Ovary (tissue), 3 donors: ENCODE measurements at regions not wholly inside any gene's neighbourhood (a gene's known extent, or its start where the extent isn't known, plus 50 kb on each side); places are given as distances from the start of the nearest gene placed in this dataset.

Experiments
- EP300 ChIP-seq: sonication (generic); formaldehyde crosslinking; IDR thresholded peaks from one replicate; pipeline ENCODE4 v1.6.1; 2017; ENCODE audit warnings: antibody characterized with exemption
- POLR2A ChIP-seq: fragments of 450-650 bp; IDR thresholded peaks from one replicate; pipeline ENCODE4 v1.6.1; 2017; ENCODE audit warnings: antibody characterized with exemption, mild to moderate bottlenecking, moderate library complexity
- TF ChIP-seq, protein P1 (sequence below), 3 donors: fragments of 450-650 bp in 2 of 3; fragments of 200-600 bp in 1 of 3; IDR thresholded peaks; one replicate each; pipeline versions ENCODE4 v1.5.1 to v1.8.0; 2016 to 2022; ENCODE audit warnings: antibody characterized with exemption in 3 of 3, mild to moderate bottlenecking in 1 of 3
- donor health status: DM: no; HTN: no; CAD: no.

DNA sequence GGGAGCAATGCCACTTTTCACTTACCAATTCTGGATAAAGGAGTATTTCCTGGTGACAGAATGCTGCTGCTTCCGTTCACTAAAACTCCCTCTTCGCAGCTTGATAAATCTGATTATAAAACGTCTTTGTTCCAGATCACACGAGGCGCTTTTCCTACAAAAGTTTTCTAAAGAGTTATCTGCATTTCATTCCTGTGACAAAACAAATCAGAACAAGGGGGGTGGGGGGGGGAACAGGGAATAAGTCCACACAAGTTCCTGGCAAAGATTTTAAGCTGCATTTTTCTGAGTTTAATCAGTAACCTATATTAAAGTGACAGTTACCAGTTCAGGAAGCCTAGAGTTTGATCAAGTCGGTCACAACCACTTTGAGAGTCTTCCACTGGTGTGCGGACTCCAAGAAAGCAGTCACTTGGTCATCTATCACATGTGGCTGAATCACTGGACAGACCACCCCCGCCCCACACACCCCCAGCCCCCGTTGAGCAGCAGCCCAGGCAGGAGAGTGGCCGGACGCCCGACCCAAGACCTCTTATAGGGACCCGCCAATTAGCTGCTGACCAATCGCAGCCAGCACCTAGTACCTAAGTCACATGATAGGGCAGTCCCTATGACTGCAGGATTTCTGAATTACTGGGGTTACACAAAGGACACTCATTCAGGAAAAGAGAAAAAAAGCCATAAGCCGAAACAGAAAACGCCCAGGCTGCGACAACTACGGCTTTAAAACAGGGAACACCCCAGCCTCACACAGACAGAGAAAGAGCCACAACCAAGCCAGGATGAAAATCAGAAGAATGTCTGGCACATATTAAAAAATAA is 569.3 kb upstream of the DIPK2B start:
- TF ChIP-seq, protein P1, sequence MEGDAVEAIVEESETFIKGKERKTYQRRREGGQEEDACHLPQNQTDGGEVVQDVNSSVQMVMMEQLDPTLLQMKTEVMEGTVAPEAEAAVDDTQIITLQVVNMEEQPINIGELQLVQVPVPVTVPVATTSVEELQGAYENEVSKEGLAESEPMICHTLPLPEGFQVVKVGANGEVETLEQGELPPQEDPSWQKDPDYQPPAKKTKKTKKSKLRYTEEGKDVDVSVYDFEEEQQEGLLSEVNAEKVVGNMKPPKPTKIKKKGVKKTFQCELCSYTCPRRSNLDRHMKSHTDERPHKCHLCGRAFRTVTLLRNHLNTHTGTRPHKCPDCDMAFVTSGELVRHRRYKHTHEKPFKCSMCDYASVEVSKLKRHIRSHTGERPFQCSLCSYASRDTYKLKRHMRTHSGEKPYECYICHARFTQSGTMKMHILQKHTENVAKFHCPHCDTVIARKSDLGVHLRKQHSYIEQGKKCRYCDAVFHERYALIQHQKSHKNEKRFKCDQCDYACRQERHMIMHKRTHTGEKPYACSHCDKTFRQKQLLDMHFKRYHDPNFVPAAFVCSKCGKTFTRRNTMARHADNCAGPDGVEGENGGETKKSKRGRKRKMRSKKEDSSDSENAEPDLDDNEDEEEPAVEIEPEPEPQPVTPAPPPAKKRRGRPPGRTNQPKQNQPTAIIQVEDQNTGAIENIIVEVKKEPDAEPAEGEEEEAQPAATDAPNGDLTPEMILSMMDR (IDR thresholded peaks at IDR 0.05): no peak
- TF ChIP-seq EP300 (no peak), POLR2A (peak; percentile 23)
